ENCODE measurements at regions not wholly inside any gene's neighbourhood (a gene's known extent, or its start where the extent isn't known, plus 50 kb on each side); places are given as distances from the start of the nearest gene placed in this dataset.

DNA sequence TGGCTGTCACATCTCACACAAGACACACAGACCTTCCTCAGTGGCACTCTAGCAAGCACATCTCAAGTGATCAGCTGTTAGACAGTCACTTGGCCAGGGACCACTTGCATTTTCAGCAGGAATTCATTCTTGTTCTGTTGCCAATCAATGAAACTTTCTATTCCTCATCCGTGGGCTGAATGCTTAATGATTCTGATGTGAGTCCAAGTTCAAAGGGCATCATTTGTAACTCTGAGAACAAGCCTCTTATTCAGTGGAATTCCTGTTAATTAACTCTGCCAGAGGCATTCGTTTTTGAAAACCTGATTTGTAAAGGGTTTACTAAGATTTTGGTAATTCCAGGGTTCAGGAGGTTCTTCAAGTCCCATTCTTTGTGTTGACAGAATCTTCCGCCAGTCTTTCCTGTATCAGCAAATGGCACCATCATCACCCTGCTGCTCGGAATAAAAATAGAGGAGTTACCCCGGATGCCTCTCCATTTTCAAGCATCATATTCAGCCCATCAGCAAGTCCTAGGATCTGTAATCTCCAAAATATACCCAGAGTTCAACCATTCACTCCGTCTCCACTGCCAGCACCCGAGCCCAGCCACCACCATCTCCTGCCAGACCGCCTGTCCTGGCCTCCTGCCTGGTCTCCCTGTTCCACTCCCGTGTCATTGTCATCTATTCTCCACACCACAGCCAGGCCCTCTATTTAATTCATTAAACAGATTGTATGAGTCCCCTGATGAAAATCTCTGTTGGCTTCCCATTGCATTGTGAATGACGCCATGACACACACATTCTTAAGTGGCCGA, 473.4 kb downstream of the AACS start:
- no peaks in the 10 kb centered on the region for H3K36me3 ChIP-seq (ENCODE audit: control insufficient read depth in 2 of 2, extremely low read depth in 1 of 2, insufficient read depth in 2 of 2, low read length in 2 of 2)
- POLR2A ChIA-PET, result no interaction called here
- no peak for FAIRE-seq
- H3K9ac ChIP-seq (replicated peaks; ENCODE audit: extremely low read depth, insufficient read depth, low read length), result no peak overlapping the region
- intact Hi-C loops (cut with micrococcal nuclease) (no loop called here), dilution Hi-C loops (cut with MboI; ENCODE audit: extremely low pct_ligation_motif_present, low sequenced_read_pairs) (no loop called here)
- H2AFZ ChIP-seq (ENCODE audit: low read depth, low read length), result no peak overlapping the region
- no peak overlapping the region for H3K4me2 ChIP-seq (ENCODE audit: insufficient read depth, low read length)
- H3K4me1 ChIP-seq (ENCODE audit: control insufficient read depth, extremely low read depth, insufficient read depth, low read length), result no peaks in the 10 kb centered on the region
- TF ChIP-seq POLR2AphosphoS5 (IDR thresholded peaks at IDR 0.05; ENCODE audit: insufficient read depth, low read depth, low read length) (no peak), POLR2A (IDR thresholded peaks at IDR 0.05; ENCODE audit: low read depth, low read length) (no peak), JUN (IDR thresholded peaks at IDR 0.05; ENCODE audit: borderline replicate concordance, insufficient read depth, insufficient read length, low read depth) (no peak), FOS (IDR thresholded peaks at IDR 0.05; ENCODE audit: borderline replicate concordance, insufficient read depth, low read length) (no peak), GATA2 (IDR thresholded peaks at IDR 0.05; ENCODE audit: insufficient read depth, insufficient read length, low read depth, low read length) (no peak), MYC (IDR thresholded peaks at IDR 0.05; ENCODE audit: low read depth, low read length) (no peak), EZH2 (IDR thresholded peaks at IDR 0.05; ENCODE audit: borderline replicate concordance, low read depth, low read length, severe bottlenecking) (no peak)
- TF ChIP-seq, protein P1, sequence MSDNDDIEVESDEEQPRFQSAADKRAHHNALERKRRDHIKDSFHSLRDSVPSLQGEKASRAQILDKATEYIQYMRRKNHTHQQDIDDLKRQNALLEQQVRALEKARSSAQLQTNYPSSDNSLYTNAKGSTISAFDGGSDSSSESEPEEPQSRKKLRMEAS (IDR thresholded peaks at IDR 0.05; ENCODE audit: insufficient read depth, insufficient read length), result no peak
- TF ChIP-seq, protein P2, sequence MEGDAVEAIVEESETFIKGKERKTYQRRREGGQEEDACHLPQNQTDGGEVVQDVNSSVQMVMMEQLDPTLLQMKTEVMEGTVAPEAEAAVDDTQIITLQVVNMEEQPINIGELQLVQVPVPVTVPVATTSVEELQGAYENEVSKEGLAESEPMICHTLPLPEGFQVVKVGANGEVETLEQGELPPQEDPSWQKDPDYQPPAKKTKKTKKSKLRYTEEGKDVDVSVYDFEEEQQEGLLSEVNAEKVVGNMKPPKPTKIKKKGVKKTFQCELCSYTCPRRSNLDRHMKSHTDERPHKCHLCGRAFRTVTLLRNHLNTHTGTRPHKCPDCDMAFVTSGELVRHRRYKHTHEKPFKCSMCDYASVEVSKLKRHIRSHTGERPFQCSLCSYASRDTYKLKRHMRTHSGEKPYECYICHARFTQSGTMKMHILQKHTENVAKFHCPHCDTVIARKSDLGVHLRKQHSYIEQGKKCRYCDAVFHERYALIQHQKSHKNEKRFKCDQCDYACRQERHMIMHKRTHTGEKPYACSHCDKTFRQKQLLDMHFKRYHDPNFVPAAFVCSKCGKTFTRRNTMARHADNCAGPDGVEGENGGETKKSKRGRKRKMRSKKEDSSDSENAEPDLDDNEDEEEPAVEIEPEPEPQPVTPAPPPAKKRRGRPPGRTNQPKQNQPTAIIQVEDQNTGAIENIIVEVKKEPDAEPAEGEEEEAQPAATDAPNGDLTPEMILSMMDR (IDR thresholded peaks at IDR 0.05; ENCODE audit: extremely low read depth in 1 of 2, insufficient read depth in 1 of 2, low read depth in 1 of 2, low read length in 2 of 2), result no peak
- no TSS peak for BruUV-seq (replicated peaks)
- H3K4me3 ChIP-seq (replicated peaks in 1 of 3; ENCODE audit: insufficient read depth in 1 of 3, low read depth in 1 of 3, low read length in 3 of 3), result no peak overlapping the region
- H3K9me1 ChIP-seq (replicated peaks; ENCODE audit: control insufficient read depth, extremely low read depth, insufficient read depth, low read length), result no peaks in the 10 kb centered on the region
- H3K27me3 ChIP-seq (ENCODE audit: control insufficient read depth in 2 of 2, insufficient read depth in 2 of 2, low read length in 2 of 2), result no peaks in the 10 kb centered on the region
- CTCF ChIA-PET, result no interaction called here
- H4K20me1 ChIP-seq (replicated peaks; ENCODE audit: control insufficient read depth, extremely low read depth, insufficient read depth, low read length), result no peaks in the 10 kb centered on the region
- DNase-seq (ENCODE audit: low read depth, low spot score), result no peak
- H3K79me2 ChIP-seq (ENCODE audit: control insufficient read depth, insufficient read depth, low read length), result no peaks in the 10 kb centered on the region
- H3K27ac ChIP-seq (ENCODE audit: insufficient read depth, low read depth, low read length), result no peak overlapping the region
- H3K9me3 ChIP-seq (replicated peaks; ENCODE audit: control insufficient read depth, insufficient read depth, low read length), result peaks cover 5% of the 10 kb centered on the region

Measured in endothelial cell of umbilical vein (primary cell).